Right cardiac atrium (tissue), 5 donors: ENCODE measurements at regions not wholly inside any gene's neighbourhood (a gene's known extent, or its start where the extent isn't known, plus 50 kb on each side); places are given as distances from the start of the nearest gene placed in this dataset.

Experiments used
- ATAC-seq, 2 donors: fragments of 200-7000 bp; cut with Tn5 transposase; one replicate each; pipeline versions ENCODE4 v1.8.0 to v1.9.1; 2020; ENCODE audit warnings: moderate library complexity in 2 of 2, mild to moderate bottlenecking in 1 of 2
- DNase-seq, 3 donors: peaks; one replicate each; pipeline ENCODE4 v3.0.0-alpha.2; 2020
- H3K27ac ChIP-seq: one replicate; pipeline ENCODE4 v1.5.1; 2013; ENCODE audit warnings: mild to moderate bottlenecking, low read length, control low read depth, moderate library complexity
- H3K27me3 ChIP-seq: one replicate; pipeline ENCODE4 v1.6.1; 2013; ENCODE audit not compliant: control insufficient read depth, insufficient read depth
- H3K4me1 ChIP-seq: one replicate; pipeline ENCODE4 v1.6.1; 2013; ENCODE audit warnings: low read length; ENCODE audit not compliant: control insufficient read depth, insufficient read depth
- H3K4me3 ChIP-seq: one replicate; pipeline ENCODE4 v1.5.1; 2013; ENCODE audit warnings: low read length, control low read depth
- H3K9me3 ChIP-seq: one replicate; pipeline ENCODE4 v1.6.1; 2013; ENCODE audit warnings: low read length; ENCODE audit not compliant: control insufficient read depth
- WGBS: extraction: QIAGEN DNeasy Blood & Tissue Kit; methylation state at CpG from one replicate; pipeline ENCODE4 v1.1.7; 2013; 5-methylcytosine and 5-hydroxymethylcytosine counted together
- intact Hi-C, 4 donors: fragments of 100-400 bp; cut with DNase I; formaldehyde crosslinking; loops; one replicate each; pipeline versions ENCODE4 v1.11.0 to v1.14.0; 2022 to 2023
- donor health status: healthy with polysubstance abuse.
- donor health status: DM: no; HTN: yes; CAD: no.
- donor health status: DM: no; HTN: no; CAD: no.
- donor health status: DM: no; HTN: yes; CAD: no; lungs with severe emphysema.
- donor health status: DM: yes; HTN: yes; CAD: no.

- no peak for DNase-seq
- no peak for ATAC-seq
- Histone ChIP-seq H3K9me3 (no peaks in the 10 kb centered on the region), H3K4me1 (no peaks in the 10 kb centered on the region), H3K27me3 (no peaks in the 10 kb centered on the region), H3K27ac (no peak overlapping the region), H3K4me3 (no peak overlapping the region)
- intact Hi-C loops, result no loop called here
- WGBS, result 68% methylated on average over 3 of the region's 3 CpGs
These were observed 54.3 kb upstream of the MAGEB2 start for GRCh38 chrX:30161043-30161442.
